ENCODE measurements at regions not wholly inside any gene's neighbourhood (a gene's known extent, or its start where the extent isn't known, plus 50 kb on each side); places are given as distances from the start of the nearest gene placed in this dataset.

DNA sequence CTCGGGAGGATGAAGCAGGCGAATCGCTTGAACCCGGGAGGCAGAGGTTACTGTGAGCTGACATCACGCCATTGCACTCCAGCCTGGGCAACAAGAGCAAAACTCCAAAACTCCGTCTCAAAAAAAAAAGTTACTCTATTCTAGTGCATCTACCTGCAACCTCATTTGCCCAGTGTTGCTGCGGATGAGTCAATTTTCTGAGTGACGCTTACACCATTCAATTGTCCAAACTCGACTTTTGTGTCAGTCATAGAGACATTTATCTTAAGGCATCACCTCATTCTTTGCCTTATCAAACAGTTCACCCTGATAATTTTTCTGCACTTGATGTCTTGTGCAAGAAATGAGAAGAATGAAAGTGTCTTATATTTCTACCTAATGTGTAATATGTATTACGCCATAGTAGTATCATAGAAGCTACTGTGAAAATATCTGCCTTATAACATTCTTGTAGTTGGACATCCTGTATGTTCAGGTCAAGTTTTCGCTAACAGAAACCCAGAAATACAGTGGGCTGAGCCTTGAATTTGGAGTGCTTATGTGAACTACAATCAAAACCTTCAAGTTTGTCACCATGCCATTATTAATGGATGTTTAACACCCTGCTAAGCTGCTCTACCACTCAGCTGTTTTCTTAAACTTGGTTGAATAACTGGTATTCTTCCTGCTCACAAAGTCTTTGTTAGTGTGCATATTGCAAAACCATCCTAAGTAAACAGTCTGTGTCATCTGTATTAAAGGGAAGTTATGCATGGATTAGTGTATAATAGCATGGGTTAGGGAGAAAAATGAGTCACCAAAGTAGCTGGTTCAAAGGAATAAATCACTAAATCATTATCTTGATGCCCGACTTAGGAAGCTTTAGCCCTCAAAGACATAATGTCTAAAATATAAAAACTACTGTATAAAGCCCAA lies 531.0 kb upstream of the NR2F2 start:
- Histone ChIP-seq H3K4me2 (ENCODE audit: low read depth, low read length) (no peak overlapping the region), H2AFZ (ENCODE audit: low read length) (no peak overlapping the region)

DNA sequence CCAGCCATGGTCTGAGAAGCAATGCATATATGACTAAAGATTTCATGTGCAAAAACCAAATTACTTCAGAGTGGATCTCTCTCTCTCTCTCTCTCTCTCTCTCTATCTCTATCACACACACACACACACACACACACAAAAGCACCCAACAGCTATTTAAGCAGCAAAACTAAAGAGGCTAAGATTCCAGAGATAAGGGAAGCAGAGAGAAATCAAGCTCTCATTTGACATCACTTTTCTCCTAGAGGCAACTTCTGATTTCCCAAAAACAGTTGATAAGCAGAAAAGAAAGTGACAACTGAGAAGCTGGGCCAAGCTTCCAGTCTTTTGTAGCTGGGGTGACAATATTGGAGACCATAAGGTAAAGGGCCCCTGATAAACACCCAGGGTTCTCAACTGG lies 526.0 kb upstream of the NR2F2 start:
- DNase-seq = no peak
- Histone ChIP-seq H2AFZ (ENCODE audit: low read length) (no peak overlapping the region), H3K4me1 (ENCODE audit: low read length) (no peaks in the 10 kb centered on the region), H3K9me2 (replicated peaks; ENCODE audit: insufficient read depth, low read length) (no peaks in the 10 kb centered on the region), H3K27me3 (replicated peaks; ENCODE audit: insufficient read depth, low read length) (no peaks in the 10 kb centered on the region), H3K36me3 (replicated peaks; ENCODE audit: insufficient read depth, low read length) (no peaks in the 10 kb centered on the region), H3F3A (ENCODE audit: insufficient read depth, low read length) (no peaks in the 10 kb centered on the region), H3K9me3 (replicated peaks; ENCODE audit: insufficient read depth, low read length) (no peaks in the 10 kb centered on the region), H3K27ac (ENCODE audit: low read length) (no peak overlapping the region), H3K4me3 (ENCODE audit: low read length) (no peak overlapping the region), H3K4me2 (ENCODE audit: low read depth, low read length) (no peak overlapping the region), H4K20me1 (ENCODE audit: insufficient read depth, low read length) (no peaks in the 10 kb centered on the region), H3K79me2 (ENCODE audit: low read length) (no peaks in the 10 kb centered on the region), H3K9ac (ENCODE audit: low read length) (no peak overlapping the region)
- TF ChIP-seq EZH2phosphoT487 (IDR thresholded peaks at IDR 0.05; ENCODE audit: low read length) = no peak
- no peak for TF ChIP-seq EZH2 (optimal IDR thresholded peaks at IDR 0.05; ENCODE audit: low read depth, low read length)
- TF ChIP-seq, protein P1, sequence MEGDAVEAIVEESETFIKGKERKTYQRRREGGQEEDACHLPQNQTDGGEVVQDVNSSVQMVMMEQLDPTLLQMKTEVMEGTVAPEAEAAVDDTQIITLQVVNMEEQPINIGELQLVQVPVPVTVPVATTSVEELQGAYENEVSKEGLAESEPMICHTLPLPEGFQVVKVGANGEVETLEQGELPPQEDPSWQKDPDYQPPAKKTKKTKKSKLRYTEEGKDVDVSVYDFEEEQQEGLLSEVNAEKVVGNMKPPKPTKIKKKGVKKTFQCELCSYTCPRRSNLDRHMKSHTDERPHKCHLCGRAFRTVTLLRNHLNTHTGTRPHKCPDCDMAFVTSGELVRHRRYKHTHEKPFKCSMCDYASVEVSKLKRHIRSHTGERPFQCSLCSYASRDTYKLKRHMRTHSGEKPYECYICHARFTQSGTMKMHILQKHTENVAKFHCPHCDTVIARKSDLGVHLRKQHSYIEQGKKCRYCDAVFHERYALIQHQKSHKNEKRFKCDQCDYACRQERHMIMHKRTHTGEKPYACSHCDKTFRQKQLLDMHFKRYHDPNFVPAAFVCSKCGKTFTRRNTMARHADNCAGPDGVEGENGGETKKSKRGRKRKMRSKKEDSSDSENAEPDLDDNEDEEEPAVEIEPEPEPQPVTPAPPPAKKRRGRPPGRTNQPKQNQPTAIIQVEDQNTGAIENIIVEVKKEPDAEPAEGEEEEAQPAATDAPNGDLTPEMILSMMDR (IDR thresholded peaks at IDR 0.05; ENCODE audit: low read length) = no peak

More for the DNA sequence above, 531.0 kb upstream of the NR2F2 start:
- TF ChIP-seq, protein P1 (IDR thresholded peaks at IDR 0.05; ENCODE audit: low read length) = no peak
- TF ChIP-seq EZH2phosphoT487 (IDR thresholded peaks at IDR 0.05; ENCODE audit: low read length) = no peak
- H3K4me3 ChIP-seq (ENCODE audit: low read length) = no peak overlapping the region
- H3K9ac ChIP-seq (ENCODE audit: low read length) = no peak overlapping the region
- no peaks in the 10 kb centered on the region for H3K79me2 ChIP-seq (ENCODE audit: low read length)
- no peaks in the 10 kb centered on the region for H3K36me3 ChIP-seq (replicated peaks; ENCODE audit: insufficient read depth, low read length)
- H3K9me2 ChIP-seq (replicated peaks; ENCODE audit: insufficient read depth, low read length) = no peaks in the 10 kb centered on the region
- H4K20me1 ChIP-seq (ENCODE audit: insufficient read depth, low read length) = no peaks in the 10 kb centered on the region
- H3K27ac ChIP-seq (ENCODE audit: low read length) = no peak overlapping the region
- H3K9me3 ChIP-seq (replicated peaks; ENCODE audit: insufficient read depth, low read length) = no peaks in the 10 kb centered on the region
- H3K4me1 ChIP-seq (ENCODE audit: low read length) = no peaks in the 10 kb centered on the region
- H3F3A ChIP-seq (ENCODE audit: insufficient read depth, low read length) = no peaks in the 10 kb centered on the region
- no peak for DNase-seq
- H3K27me3 ChIP-seq (replicated peaks; ENCODE audit: insufficient read depth, low read length) = no peaks in the 10 kb centered on the region

DNA sequence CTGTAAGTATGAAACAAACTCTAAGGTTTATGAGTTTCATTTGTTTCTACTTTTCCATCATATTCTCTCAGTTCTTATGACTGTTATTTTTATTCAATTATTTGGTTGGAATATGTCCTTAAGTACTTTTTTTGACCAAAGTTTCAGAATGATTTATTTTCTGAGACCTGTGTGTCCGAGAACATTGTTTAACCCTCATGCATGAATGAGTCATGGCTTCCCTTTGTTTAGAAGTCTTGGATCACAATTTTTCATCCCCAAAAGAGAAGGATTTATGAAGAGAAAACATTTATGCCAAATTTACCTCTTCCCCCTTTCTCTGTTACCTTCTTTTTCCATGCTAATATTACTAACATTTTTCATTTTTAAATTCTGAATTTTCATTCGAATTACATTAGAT lies 518.0 kb upstream of the NR2F2 start:
- Histone ChIP-seq H3K9ac (ENCODE audit: low read length) (no peak overlapping the region), H3K4me1 (ENCODE audit: low read length) (no peaks in the 10 kb centered on the region), H3K4me3 (ENCODE audit: low read length) (no peak overlapping the region), H3K79me2 (ENCODE audit: low read length) (no peaks in the 10 kb centered on the region), H4K20me1 (ENCODE audit: insufficient read depth, low read length) (no peaks in the 10 kb centered on the region), H2AFZ (ENCODE audit: low read length) (no peak overlapping the region), H3K9me2 (replicated peaks; ENCODE audit: insufficient read depth, low read length) (no peaks in the 10 kb centered on the region), H3K27ac (ENCODE audit: low read length) (no peak overlapping the region), H3K36me3 (replicated peaks; ENCODE audit: insufficient read depth, low read length) (no peaks in the 10 kb centered on the region), H3F3A (ENCODE audit: insufficient read depth, low read length) (no peaks in the 10 kb centered on the region), H3K9me3 (replicated peaks; ENCODE audit: insufficient read depth, low read length) (no peaks in the 10 kb centered on the region), H3K4me2 (ENCODE audit: low read depth, low read length) (no peak overlapping the region), H3K27me3 (replicated peaks; ENCODE audit: insufficient read depth, low read length) (no peaks in the 10 kb centered on the region)
- TF ChIP-seq, protein P1 (IDR thresholded peaks at IDR 0.05; ENCODE audit: low read length) = no peak
- TF ChIP-seq EZH2phosphoT487 (IDR thresholded peaks at IDR 0.05; ENCODE audit: low read length) (no peak), EZH2 (optimal IDR thresholded peaks at IDR 0.05; ENCODE audit: low read depth, low read length) (no peak)
- DNase-seq = no peak

Data from MM.1S (cell line).